ENCODE measurements at regions not wholly inside any gene's neighbourhood (a gene's known extent, or its start where the extent isn't known, plus 50 kb on each side); places are given as distances from the start of the nearest gene placed in this dataset.
A peak's percentile ranks its signal among the peaks of the same experiment; 100 is the strongest.

- TF ChIP-seq MYC (IDR thresholded peaks at IDR 0.05; ENCODE audit: low read depth, low read length) (peak; percentile 95), MYC (CRISPR knock-in tag; IDR thresholded peaks at IDR 0.05; ENCODE audit: borderline replicate concordance, low read depth) (no peak), ZNF699 (CRISPR knock-in tag; IDR thresholded peaks at IDR 0.05; ENCODE audit: insufficient replicate concordance) (no peak), MTF1 (CRISPR knock-in tag; IDR thresholded peaks at IDR 0.05; ENCODE audit: borderline replicate concordance) (no peak), ZNF217 (CRISPR knock-in tag; IDR thresholded peaks at IDR 0.05) (no peak), ZNF311 (CRISPR knock-in tag; IDR thresholded peaks at IDR 0.05) (peak; percentile 82; the same call in 1 of the 2 replicates), FOXP1 (CRISPR knock-in tag; IDR thresholded peaks at IDR 0.05) (peak; percentile 82), SMARCC2 (IDR thresholded peaks at IDR 0.05; ENCODE audit: low read depth) (peak; percentile 74), BDP1 (IDR thresholded peaks at IDR 0.05; ENCODE audit: insufficient read depth, insufficient read length) (no peak), MNT (conservative IDR thresholded peaks at IDR 0.05) (peak; percentile 74 to 90; a peak in 3 of 4 replicates), PHTF2 (CRISPR knock-in tag; IDR thresholded peaks at IDR 0.05) (0 out of 2 replicates have a peak, but pooled peaks have one; percentile 65), RBM39 (optimal IDR thresholded peaks at IDR 0.05; ENCODE audit: low read depth, low read length) (peak; percentile 92), SRSF7 (optimal IDR thresholded peaks at IDR 0.05; ENCODE audit: low read depth, low read length) (no peak), ZNF239 (CRISPR knock-in tag; IDR thresholded peaks at IDR 0.05) (peak; percentile 67), ZNF778 (CRISPR knock-in tag; IDR thresholded peaks at IDR 0.05) (no peak), CREBBP (IDR thresholded peaks at IDR 0.05; ENCODE audit: low read depth, low read length) (peak; percentile 18), ZNF280B (CRISPR knock-in tag; IDR thresholded peaks at IDR 0.05) (0 out of 2 replicates have a peak, but pooled peaks have one; percentile 41)
- TF ChIP-seq, protein P1, sequence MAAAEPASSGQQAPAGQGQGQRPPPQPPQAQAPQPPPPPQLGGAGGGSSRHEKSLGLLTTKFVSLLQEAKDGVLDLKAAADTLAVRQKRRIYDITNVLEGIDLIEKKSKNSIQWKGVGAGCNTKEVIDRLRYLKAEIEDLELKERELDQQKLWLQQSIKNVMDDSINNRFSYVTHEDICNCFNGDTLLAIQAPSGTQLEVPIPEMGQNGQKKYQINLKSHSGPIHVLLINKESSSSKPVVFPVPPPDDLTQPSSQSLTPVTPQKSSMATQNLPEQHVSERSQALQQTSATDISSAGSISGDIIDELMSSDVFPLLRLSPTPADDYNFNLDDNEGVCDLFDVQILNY (CRISPR knock-in tag; IDR thresholded peaks at IDR 0.05): no peak
- TF ChIP-seq, protein P2, sequence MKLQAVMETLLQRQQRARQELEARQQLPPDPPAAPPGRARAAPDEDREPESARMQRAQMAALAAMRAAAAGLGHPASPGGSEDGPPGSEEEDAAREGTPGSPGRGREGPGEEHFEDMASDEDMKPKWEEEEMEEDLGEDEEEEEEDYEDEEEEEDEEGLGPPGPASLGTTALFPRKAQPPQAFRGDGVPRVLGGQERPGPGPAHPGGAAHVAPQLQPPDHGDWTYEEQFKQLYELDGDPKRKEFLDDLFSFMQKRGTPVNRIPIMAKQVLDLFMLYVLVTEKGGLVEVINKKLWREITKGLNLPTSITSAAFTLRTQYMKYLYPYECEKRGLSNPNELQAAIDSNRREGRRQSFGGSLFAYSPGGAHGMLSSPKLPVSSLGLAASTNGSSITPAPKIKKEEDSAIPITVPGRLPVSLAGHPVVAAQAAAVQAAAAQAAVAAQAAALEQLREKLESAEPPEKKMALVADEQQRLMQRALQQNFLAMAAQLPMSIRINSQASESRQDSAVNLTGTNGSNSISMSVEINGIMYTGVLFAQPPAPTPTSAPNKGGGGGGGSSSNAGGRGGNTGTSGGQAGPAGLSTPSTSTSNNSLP (IDR thresholded peaks at IDR 0.05; ENCODE audit: borderline replicate concordance, low read depth, low read length): peak; percentile 83
- TF ChIP-seq, protein P3, sequence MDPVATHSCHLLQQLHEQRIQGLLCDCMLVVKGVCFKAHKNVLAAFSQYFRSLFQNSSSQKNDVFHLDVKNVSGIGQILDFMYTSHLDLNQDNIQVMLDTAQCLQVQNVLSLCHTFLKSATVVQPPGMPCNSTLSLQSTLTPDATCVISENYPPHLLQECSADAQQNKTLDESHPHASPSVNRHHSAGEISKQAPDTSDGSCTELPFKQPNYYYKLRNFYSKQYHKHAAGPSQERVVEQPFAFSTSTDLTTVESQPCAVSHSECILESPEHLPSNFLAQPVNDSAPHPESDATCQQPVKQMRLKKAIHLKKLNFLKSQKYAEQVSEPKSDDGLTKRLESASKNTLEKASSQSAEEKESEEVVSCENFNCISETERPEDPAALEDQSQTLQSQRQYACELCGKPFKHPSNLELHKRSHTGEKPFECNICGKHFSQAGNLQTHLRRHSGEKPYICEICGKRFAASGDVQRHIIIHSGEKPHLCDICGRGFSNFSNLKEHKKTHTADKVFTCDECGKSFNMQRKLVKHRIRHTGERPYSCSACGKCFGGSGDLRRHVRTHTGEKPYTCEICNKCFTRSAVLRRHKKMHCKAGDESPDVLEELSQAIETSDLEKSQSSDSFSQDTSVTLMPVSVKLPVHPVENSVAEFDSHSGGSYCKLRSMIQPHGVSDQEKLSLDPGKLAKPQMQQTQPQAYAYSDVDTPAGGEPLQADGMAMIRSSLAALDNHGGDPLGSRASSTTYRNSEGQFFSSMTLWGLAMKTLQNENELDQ (CRISPR knock-in tag; IDR thresholded peaks at IDR 0.05; ENCODE audit: borderline replicate concordance): no peak
Measured at GRCh38 chr6:67888886-67889681, 746.0 kb upstream of the ADGRB3 start (continued).

Data from K562 (cell line).